ENCODE measurements at regions not wholly inside any gene's neighbourhood (a gene's known extent, or its start where the extent isn't known, plus 50 kb on each side); places are given as distances from the start of the nearest gene placed in this dataset.
"Not testable (repeated sequence)": the region's sequence is repeated elsewhere in the genome, so short reads cannot be mapped to it uniquely, and the experiment has no call there.

GRCh38 chr13:22944378-22944777 is 236.4 kb upstream of the SGCG start:
- no peak overlapping the region for H3K4me3 Mint-ChIP-seq (ENCODE audit: unreplicated experiment)
- H3K27me3 Mint-ChIP-seq (ENCODE audit: unreplicated experiment) = peaks cover 5% of the 10 kb centered on the region
- peaks cover 4% of the 10 kb centered on the region for H3K4me1 Mint-ChIP-seq (ENCODE audit: low read depth, unreplicated experiment)
- H3K36me3 Mint-ChIP-seq (ENCODE audit: unreplicated experiment) = peaks cover 5% of the 10 kb centered on the region
- H3K9me3 Mint-ChIP-seq (ENCODE audit: unreplicated experiment) = peaks cover 7% of the 10 kb centered on the region
- no peak overlapping the region for H3K27ac Mint-ChIP-seq (ENCODE audit: unreplicated experiment)
- no peak for TF ChIP-seq CTCF (IDR thresholded peaks at IDR 0.05; ENCODE audit: partially characterized antibody, unreplicated experiment)
- DNase-seq = no peak

- Mint-ChIP-seq H3K27me3 (ENCODE audit: unreplicated experiment) (peaks cover 5% of the 10 kb centered on the region), H3K36me3 (ENCODE audit: unreplicated experiment) (peaks cover 9% of the 10 kb centered on the region), H3K4me1 (ENCODE audit: low read depth, unreplicated experiment) (peaks cover 4% of the 10 kb centered on the region), H3K4me3 (ENCODE audit: unreplicated experiment) (no peak overlapping the region), H3K27ac (ENCODE audit: unreplicated experiment) (no peak overlapping the region), H3K9me3 (ENCODE audit: unreplicated experiment) (peaks cover 7% of the 10 kb centered on the region)
- no peak for DNase-seq
- TF ChIP-seq CTCF (IDR thresholded peaks at IDR 0.05; ENCODE audit: partially characterized antibody, unreplicated experiment) = no peak
Observed at GRCh38 chr13:22945321-22946226, 235.2 kb upstream of the SGCG start.

GRCh38 chr13:22948421-22948820 is 232.4 kb upstream of the SGCG start:
- DNase-seq = no peak
- no peak for TF ChIP-seq CTCF (IDR thresholded peaks at IDR 0.05; ENCODE audit: partially characterized antibody, unreplicated experiment)
- no peaks in the 10 kb centered on the region for H3K4me1 Mint-ChIP-seq (ENCODE audit: low read depth, unreplicated experiment)
- H3K4me3 Mint-ChIP-seq (ENCODE audit: unreplicated experiment) = no peak overlapping the region
- H3K9me3 Mint-ChIP-seq (ENCODE audit: unreplicated experiment) = peaks cover 9% of the 10 kb centered on the region
- no peak overlapping the region for H3K27ac Mint-ChIP-seq (ENCODE audit: unreplicated experiment)
- H3K36me3 Mint-ChIP-seq (ENCODE audit: unreplicated experiment) = peaks cover 16% of the 10 kb centered on the region
- peaks cover 2% of the 10 kb centered on the region for H3K27me3 Mint-ChIP-seq (ENCODE audit: unreplicated experiment)

GRCh38 chr13:22952018-22952417 is 228.8 kb upstream of the SGCG start:
- not testable (repeated sequence) for H3K4me1 Mint-ChIP-seq (ENCODE audit: low read depth, unreplicated experiment); H3K9me3 Mint-ChIP-seq (ENCODE audit: unreplicated experiment); H3K4me3 Mint-ChIP-seq (ENCODE audit: unreplicated experiment); H3K27ac Mint-ChIP-seq (ENCODE audit: unreplicated experiment); DNase-seq; H3K27me3 Mint-ChIP-seq (ENCODE audit: unreplicated experiment)
- H3K36me3 Mint-ChIP-seq (ENCODE audit: unreplicated experiment) = peaks cover 10% of the 10 kb centered on the region

GRCh38 chr13:22955147-22955546 is 225.6 kb upstream of the SGCG start:
- DNase-seq; H3K27me3 Mint-ChIP-seq (ENCODE audit: unreplicated experiment); H3K27ac Mint-ChIP-seq (ENCODE audit: unreplicated experiment); H3K9me3 Mint-ChIP-seq (ENCODE audit: unreplicated experiment); H3K4me3 Mint-ChIP-seq (ENCODE audit: unreplicated experiment); H3K4me1 Mint-ChIP-seq (ENCODE audit: low read depth, unreplicated experiment): not testable (repeated sequence)
- peaks cover 10% of the 10 kb centered on the region for H3K36me3 Mint-ChIP-seq (ENCODE audit: unreplicated experiment)

GRCh38 chr13:22956456-22957115 is 224.2 kb upstream of the SGCG start:
- DNase-seq; H3K36me3 Mint-ChIP-seq (ENCODE audit: unreplicated experiment); H3K9me3 Mint-ChIP-seq (ENCODE audit: unreplicated experiment); H3K27ac Mint-ChIP-seq (ENCODE audit: unreplicated experiment); H3K4me1 Mint-ChIP-seq (ENCODE audit: low read depth, unreplicated experiment); H3K4me3 Mint-ChIP-seq (ENCODE audit: unreplicated experiment); H3K27me3 Mint-ChIP-seq (ENCODE audit: unreplicated experiment): not testable (repeated sequence)

- H3K27ac Mint-ChIP-seq (ENCODE audit: unreplicated experiment); DNase-seq; H3K36me3 Mint-ChIP-seq (ENCODE audit: unreplicated experiment); H3K27me3 Mint-ChIP-seq (ENCODE audit: unreplicated experiment); H3K4me1 Mint-ChIP-seq (ENCODE audit: low read depth, unreplicated experiment); H3K4me3 Mint-ChIP-seq (ENCODE audit: unreplicated experiment); H3K9me3 Mint-ChIP-seq (ENCODE audit: unreplicated experiment): not testable (repeated sequence)
Observed at GRCh38 chr13:22959859-22960258, 220.9 kb upstream of the SGCG start.

Data from glutamatergic neuron (in vitro differentiated cells).